ENCODE measurements at regions not wholly inside any gene's neighbourhood (a gene's known extent, or its start where the extent isn't known, plus 50 kb on each side); places are given as distances from the start of the nearest gene placed in this dataset.

GRCh38 chr6:112571488-112572270 lies 224.5 kb downstream of the RFPL4B start:
- DNase-seq (ENCODE audit: extremely low spot score, unreplicated experiment) = no peak
- no peaks in the 10 kb centered on the region for H3K4me1 Mint-ChIP-seq (ENCODE audit: unreplicated experiment)
- H3K9me3 Mint-ChIP-seq = no peaks in the 10 kb centered on the region
- H3K27ac Mint-ChIP-seq = no peak overlapping the region
- H3K4me3 Mint-ChIP-seq = no peak overlapping the region
- H3K36me3 Mint-ChIP-seq = no peaks in the 10 kb centered on the region
- H3K27me3 Mint-ChIP-seq = no peaks in the 10 kb centered on the region
- TF ChIP-seq, protein P1, sequence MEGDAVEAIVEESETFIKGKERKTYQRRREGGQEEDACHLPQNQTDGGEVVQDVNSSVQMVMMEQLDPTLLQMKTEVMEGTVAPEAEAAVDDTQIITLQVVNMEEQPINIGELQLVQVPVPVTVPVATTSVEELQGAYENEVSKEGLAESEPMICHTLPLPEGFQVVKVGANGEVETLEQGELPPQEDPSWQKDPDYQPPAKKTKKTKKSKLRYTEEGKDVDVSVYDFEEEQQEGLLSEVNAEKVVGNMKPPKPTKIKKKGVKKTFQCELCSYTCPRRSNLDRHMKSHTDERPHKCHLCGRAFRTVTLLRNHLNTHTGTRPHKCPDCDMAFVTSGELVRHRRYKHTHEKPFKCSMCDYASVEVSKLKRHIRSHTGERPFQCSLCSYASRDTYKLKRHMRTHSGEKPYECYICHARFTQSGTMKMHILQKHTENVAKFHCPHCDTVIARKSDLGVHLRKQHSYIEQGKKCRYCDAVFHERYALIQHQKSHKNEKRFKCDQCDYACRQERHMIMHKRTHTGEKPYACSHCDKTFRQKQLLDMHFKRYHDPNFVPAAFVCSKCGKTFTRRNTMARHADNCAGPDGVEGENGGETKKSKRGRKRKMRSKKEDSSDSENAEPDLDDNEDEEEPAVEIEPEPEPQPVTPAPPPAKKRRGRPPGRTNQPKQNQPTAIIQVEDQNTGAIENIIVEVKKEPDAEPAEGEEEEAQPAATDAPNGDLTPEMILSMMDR (conservative IDR thresholded peaks at IDR 0.05) = no peak

DNA sequence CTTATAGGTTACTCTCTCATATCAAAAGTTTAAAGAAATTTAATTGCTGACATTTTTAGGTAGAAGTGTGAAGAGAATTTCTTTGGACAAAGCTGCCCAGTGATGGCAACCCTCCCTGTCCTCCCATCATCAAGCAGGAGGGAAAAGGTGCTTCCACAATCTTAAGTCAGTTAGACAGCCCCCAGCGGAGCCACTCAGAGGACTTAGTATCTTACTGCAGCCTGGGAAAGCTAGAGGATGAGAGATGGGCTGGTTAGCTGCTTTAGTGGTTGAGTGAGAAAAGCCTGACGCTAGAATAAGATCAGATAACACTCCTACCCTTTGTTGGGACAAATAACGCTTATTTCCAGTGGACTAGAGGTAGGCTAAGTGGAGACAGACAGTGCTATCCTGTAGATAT lies 227.1 kb downstream of the RFPL4B start:
- Mint-ChIP-seq H3K27me3 (no peaks in the 10 kb centered on the region), H3K4me1 (ENCODE audit: unreplicated experiment) (no peaks in the 10 kb centered on the region), H3K36me3 (no peaks in the 10 kb centered on the region), H3K4me3 (no peak overlapping the region), H3K27ac (no peak overlapping the region), H3K9me3 (no peaks in the 10 kb centered on the region)
- DNase-seq (ENCODE audit: extremely low spot score, unreplicated experiment) = no peak
- TF ChIP-seq, protein P1 (conservative IDR thresholded peaks at IDR 0.05) = no peak

- TF ChIP-seq, protein P1 (conservative IDR thresholded peaks at IDR 0.05) = no peak
- Mint-ChIP-seq H3K27ac (no peak overlapping the region), H3K36me3 (no peaks in the 10 kb centered on the region), H3K4me3 (no peak overlapping the region), H3K9me3 (no peaks in the 10 kb centered on the region), H3K27me3 (no peaks in the 10 kb centered on the region), H3K4me1 (ENCODE audit: unreplicated experiment) (no peaks in the 10 kb centered on the region)
- DNase-seq (ENCODE audit: extremely low spot score, unreplicated experiment) = no peak
These were observed 228.2 kb downstream of the RFPL4B start for GRCh38 chr6:112575309-112575834.

GRCh38 chr6:112576423-112576822 lies 229.3 kb downstream of the RFPL4B start:
- Mint-ChIP-seq H3K36me3 (no peaks in the 10 kb centered on the region), H3K4me3 (no peak overlapping the region), H3K27me3 (no peaks in the 10 kb centered on the region), H3K4me1 (ENCODE audit: unreplicated experiment) (no peaks in the 10 kb centered on the region), H3K27ac (no peak overlapping the region), H3K9me3 (no peaks in the 10 kb centered on the region)
- TF ChIP-seq, protein P1 (conservative IDR thresholded peaks at IDR 0.05) = no peak
- no peak for DNase-seq (ENCODE audit: extremely low spot score, unreplicated experiment)

DNA sequence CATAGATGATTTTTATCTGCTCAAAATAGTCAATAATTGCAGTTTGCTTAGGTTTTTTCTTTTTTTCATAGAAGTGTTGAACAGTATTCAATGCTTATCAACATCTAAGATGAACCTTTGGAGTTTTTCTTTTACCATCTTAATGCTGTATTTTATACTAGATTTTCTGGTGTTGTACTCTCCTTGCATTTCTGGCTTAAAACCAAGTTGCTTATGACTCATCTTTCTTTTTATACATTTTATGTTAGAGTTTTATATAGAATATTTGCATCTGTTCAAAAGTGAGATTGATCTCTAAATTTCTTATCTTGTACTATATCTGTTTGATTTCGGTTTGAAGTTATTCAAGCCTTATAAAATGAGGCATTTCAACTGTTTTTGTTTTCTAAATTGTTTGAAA lies 232.5 kb downstream of the RFPL4B start:
- Mint-ChIP-seq H3K4me3 (no peak overlapping the region), H3K27me3 (no peaks in the 10 kb centered on the region), H3K36me3 (no peaks in the 10 kb centered on the region), H3K4me1 (ENCODE audit: unreplicated experiment) (no peaks in the 10 kb centered on the region), H3K9me3 (no peaks in the 10 kb centered on the region), H3K27ac (no peak overlapping the region)
- DNase-seq (ENCODE audit: extremely low spot score, unreplicated experiment) = no peak
- TF ChIP-seq, protein P1 (conservative IDR thresholded peaks at IDR 0.05) = no peak
